Type B pancreatic cell (in vitro differentiated cells): ENCODE measurements at regions not wholly inside any gene's neighbourhood (a gene's known extent, or its start where the extent isn't known, plus 50 kb on each side); places are given as distances from the start of the nearest gene placed in this dataset.

Experiments
- DNase-seq: peaks from one replicate; pipeline ENCODE4 v3.0.0; 2021; ENCODE audit warnings: mixed read lengths; ENCODE audit not compliant: unreplicated experiment; ENCODE audit errors: extremely low spot score
- H3K27ac Mint-ChIP-seq: 2 replicates; pipeline ENCODE4 v1.8.0; 2021; ENCODE audit warnings: mild to moderate bottlenecking, mixed read lengths
- H3K27me3 Mint-ChIP-seq: 2 replicates; pipeline ENCODE4 v1.8.0; 2021; ENCODE audit warnings: mixed read lengths
- H3K36me3 Mint-ChIP-seq: 2 replicates; pipeline ENCODE4 v1.8.0; 2021; ENCODE audit warnings: mixed read lengths
- H3K4me1 Mint-ChIP-seq: one replicate; pipeline ENCODE4 v1.8.0; 2021; ENCODE audit warnings: mixed read lengths; ENCODE audit not compliant: unreplicated experiment
- H3K4me3 Mint-ChIP-seq: 2 replicates; pipeline ENCODE4 v1.8.0; 2021; ENCODE audit warnings: mild to moderate bottlenecking, mixed read lengths
- H3K9me3 Mint-ChIP-seq: 2 replicates; pipeline ENCODE4 v1.8.0; 2021; ENCODE audit warnings: mixed read lengths
- TF ChIP-seq, protein P1 (sequence below): fragments of 200-600 bp; sonication (generic); conservative IDR thresholded peaks from 2 replicates; pipeline ENCODE4 v1.5.0; 2021; ENCODE audit warnings: antibody characterized with exemption, mild to moderate bottlenecking

DNA sequence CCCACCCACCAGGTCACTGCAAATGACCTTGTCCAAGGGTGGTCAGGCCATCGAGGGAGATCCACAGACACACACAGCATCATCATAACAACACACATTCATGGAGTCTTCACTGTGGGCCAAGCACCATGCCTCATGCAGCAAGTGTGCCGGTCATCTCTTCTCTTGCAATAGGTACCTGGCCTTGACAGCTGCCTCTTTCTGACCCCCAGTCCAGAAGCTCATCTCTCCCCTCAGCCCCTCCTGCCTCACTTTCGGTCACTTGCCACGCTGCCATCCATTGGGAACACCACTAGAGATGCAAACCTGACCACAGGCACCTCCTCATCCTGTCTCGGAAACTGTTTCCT, 75.9 kb downstream of the OAT start:
- H3K27me3 Mint-ChIP-seq: no peaks in the 10 kb centered on the region
- H3K36me3 Mint-ChIP-seq: no peaks in the 10 kb centered on the region
- TF ChIP-seq, protein P1, sequence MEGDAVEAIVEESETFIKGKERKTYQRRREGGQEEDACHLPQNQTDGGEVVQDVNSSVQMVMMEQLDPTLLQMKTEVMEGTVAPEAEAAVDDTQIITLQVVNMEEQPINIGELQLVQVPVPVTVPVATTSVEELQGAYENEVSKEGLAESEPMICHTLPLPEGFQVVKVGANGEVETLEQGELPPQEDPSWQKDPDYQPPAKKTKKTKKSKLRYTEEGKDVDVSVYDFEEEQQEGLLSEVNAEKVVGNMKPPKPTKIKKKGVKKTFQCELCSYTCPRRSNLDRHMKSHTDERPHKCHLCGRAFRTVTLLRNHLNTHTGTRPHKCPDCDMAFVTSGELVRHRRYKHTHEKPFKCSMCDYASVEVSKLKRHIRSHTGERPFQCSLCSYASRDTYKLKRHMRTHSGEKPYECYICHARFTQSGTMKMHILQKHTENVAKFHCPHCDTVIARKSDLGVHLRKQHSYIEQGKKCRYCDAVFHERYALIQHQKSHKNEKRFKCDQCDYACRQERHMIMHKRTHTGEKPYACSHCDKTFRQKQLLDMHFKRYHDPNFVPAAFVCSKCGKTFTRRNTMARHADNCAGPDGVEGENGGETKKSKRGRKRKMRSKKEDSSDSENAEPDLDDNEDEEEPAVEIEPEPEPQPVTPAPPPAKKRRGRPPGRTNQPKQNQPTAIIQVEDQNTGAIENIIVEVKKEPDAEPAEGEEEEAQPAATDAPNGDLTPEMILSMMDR: no peak
- no peak overlapping the region for H3K27ac Mint-ChIP-seq
- DNase-seq: no peak
- H3K4me1 Mint-ChIP-seq: peaks cover 7% of the 10 kb centered on the region
- no peak overlapping the region for H3K4me3 Mint-ChIP-seq
- no peaks in the 10 kb centered on the region for H3K9me3 Mint-ChIP-seq

GRCh38 chr10:124342136-124342820, 76.4 kb downstream of the OAT start:
- Mint-ChIP-seq H3K4me1 (peaks cover 7% of the 10 kb centered on the region), H3K36me3 (no peaks in the 10 kb centered on the region), H3K9me3 (no peaks in the 10 kb centered on the region), H3K4me3 (no peak overlapping the region), H3K27me3 (no peaks in the 10 kb centered on the region), H3K27ac (no peak overlapping the region)
- TF ChIP-seq, protein P1: no peak
- no peak for DNase-seq

- H3K27me3 Mint-ChIP-seq: no peaks in the 10 kb centered on the region
- H3K36me3 Mint-ChIP-seq: no peaks in the 10 kb centered on the region
- TF ChIP-seq, protein P1: no peak
- no peak overlapping the region for H3K27ac Mint-ChIP-seq
- H3K4me1 Mint-ChIP-seq: peaks cover 7% of the 10 kb centered on the region
- no peaks in the 10 kb centered on the region for H3K9me3 Mint-ChIP-seq
- DNase-seq: no peak
- no peak overlapping the region for H3K4me3 Mint-ChIP-seq
Measured at GRCh38 chr10:124341768-124342135, 77.0 kb downstream of the OAT start.

GRCh38 chr10:124340033-124340760, 78.5 kb downstream of the OAT start:
- H3K4me3 Mint-ChIP-seq: no peak overlapping the region
- H3K36me3 Mint-ChIP-seq: no peaks in the 10 kb centered on the region
- TF ChIP-seq, protein P1: no peak
- peaks cover 7% of the 10 kb centered on the region for H3K4me1 Mint-ChIP-seq
- no peaks in the 10 kb centered on the region for H3K27me3 Mint-ChIP-seq
- peaks cover 12% of the 10 kb centered on the region for H3K9me3 Mint-ChIP-seq
- peak; percentile 58 for DNase-seq
- H3K27ac Mint-ChIP-seq: no peak overlapping the region

- Mint-ChIP-seq H3K9me3 (peaks cover 15% of the 10 kb centered on the region), H3K27ac (no peak overlapping the region), H3K27me3 (no peaks in the 10 kb centered on the region), H3K36me3 (no peaks in the 10 kb centered on the region), H3K4me1 (peaks cover 7% of the 10 kb centered on the region), H3K4me3 (no peak overlapping the region)
- TF ChIP-seq, protein P1: no peak
- DNase-seq: peak; percentile 54
Measured at GRCh38 chr10:124339119-124340032, 79.3 kb downstream of the OAT start.
